HUES64 (cell line): ENCODE measurements at regions not wholly inside any gene's neighbourhood (a gene's known extent, or its start where the extent isn't known, plus 50 kb on each side); places are given as distances from the start of the nearest gene placed in this dataset.

Experiments
- H3K27ac ChIP-seq: 2 replicates; pipeline ENCODE4 v1.7.0; 2013; ENCODE audit warnings: low read depth, low read length, inconsistent platforms
- H3K27me3 ChIP-seq: 2 replicates; pipeline ENCODE4 v1.6.1; 2013; ENCODE audit warnings: mild to moderate bottlenecking, low read length; ENCODE audit not compliant: insufficient read depth
- H3K36me3 ChIP-seq: 2 replicates; pipeline ENCODE4 v1.6.1; 2013; ENCODE audit warnings: mild to moderate bottlenecking, low read length; ENCODE audit not compliant: insufficient read depth
- H3K4me1 ChIP-seq: 2 replicates; pipeline ENCODE4 v1.6.1; 2013; ENCODE audit warnings: mild to moderate bottlenecking, low read length, moderate library complexity; ENCODE audit not compliant: insufficient read depth
- H3K4me3 ChIP-seq: 2 replicates; pipeline ENCODE4 v1.5.1; 2013; ENCODE audit warnings: mild to moderate bottlenecking, low read length, moderate library complexity
- H3K9ac ChIP-seq: 2 replicates; pipeline ENCODE4 v1.6.1; 2013; ENCODE audit warnings: mild to moderate bottlenecking, low read depth, low read length
- H3K9me3 ChIP-seq: 2 replicates; pipeline ENCODE4 v1.6.1; 2013; ENCODE audit warnings: low read depth, low read length; ENCODE audit not compliant: insufficient read depth
- WGBS: fragments of 150-250, 120-280 bp; methylation state at CpG from one replicate; pipeline ENCODE4 v1.1.7; 2013; ENCODE audit warnings: missing lambda C conversion rate; 5-methylcytosine and 5-hydroxymethylcytosine counted together

- Histone ChIP-seq H3K9me3 (no peaks in the 10 kb centered on the region), H3K36me3 (no peaks in the 10 kb centered on the region), H3K27ac (no peak overlapping the region), H3K9ac (no peak overlapping the region), H3K27me3 (no peaks in the 10 kb centered on the region), H3K4me3 (no peak overlapping the region), H3K4me1 (no peaks in the 10 kb centered on the region)
- 94% methylated on average over 2 of the region's 2 CpGs for WGBS
These were observed 253.7 kb downstream of the SNAPC1 start for GRCh38 chr14:62015945-62016344.

GRCh38 chr14:62017651-62018230, 255.5 kb downstream of the SNAPC1 start:
- Histone ChIP-seq H3K27ac (no peak overlapping the region), H3K36me3 (no peaks in the 10 kb centered on the region), H3K4me1 (no peaks in the 10 kb centered on the region), H3K4me3 (no peak overlapping the region), H3K9me3 (no peaks in the 10 kb centered on the region), H3K27me3 (no peaks in the 10 kb centered on the region), H3K9ac (no peak overlapping the region)
- 87% methylated on average over 7 of the region's 7 CpGs for WGBS

GRCh38 chr14:62018606-62019005, 256.4 kb downstream of the SNAPC1 start:
- Histone ChIP-seq H3K4me1 (no peaks in the 10 kb centered on the region), H3K27ac (no peak overlapping the region), H3K4me3 (no peak overlapping the region), H3K36me3 (no peaks in the 10 kb centered on the region), H3K27me3 (no peaks in the 10 kb centered on the region), H3K9me3 (no peaks in the 10 kb centered on the region), H3K9ac (no peak overlapping the region)
- 91% methylated on average over 5 of the region's 5 CpGs for WGBS

- WGBS, result 78% methylated on average over 2 of the region's 2 CpGs
- Histone ChIP-seq H3K27me3 (no peaks in the 10 kb centered on the region), H3K27ac (no peak overlapping the region), H3K9ac (no peak overlapping the region), H3K4me1 (no peaks in the 10 kb centered on the region), H3K9me3 (no peaks in the 10 kb centered on the region), H3K36me3 (no peaks in the 10 kb centered on the region), H3K4me3 (no peak overlapping the region)
These were observed 265.7 kb downstream of the SNAPC1 start for GRCh38 chr14:62027958-62028357.

GRCh38 chr14:62029569-62029924, 267.3 kb downstream of the SNAPC1 start:
- H3K4me1 ChIP-seq, result no peaks in the 10 kb centered on the region
- H3K9me3 ChIP-seq, result no peaks in the 10 kb centered on the region
- no peak overlapping the region for H3K4me3 ChIP-seq
- H3K27me3 ChIP-seq, result no peaks in the 10 kb centered on the region
- H3K27ac ChIP-seq, result no peak overlapping the region
- H3K9ac ChIP-seq, result no peak overlapping the region
- H3K36me3 ChIP-seq, result no peaks in the 10 kb centered on the region
- 94% methylated on average over 2 of the region's 2 CpGs for WGBS

- no peaks in the 10 kb centered on the region for H3K9me3 ChIP-seq
- no peak overlapping the region for H3K9ac ChIP-seq
- 96% methylated on average over 3 of the region's 3 CpGs for WGBS
- no peaks in the 10 kb centered on the region for H3K36me3 ChIP-seq
- no peak overlapping the region for H3K27ac ChIP-seq
- no peaks in the 10 kb centered on the region for H3K4me1 ChIP-seq
- no peak overlapping the region for H3K4me3 ChIP-seq
- no peaks in the 10 kb centered on the region for H3K27me3 ChIP-seq
These were observed 268.2 kb downstream of the SNAPC1 start for GRCh38 chr14:62030387-62030786.

- WGBS, result 91% methylated on average over 3 of the region's 3 CpGs
- no peak overlapping the region for H3K9ac ChIP-seq
- H3K36me3 ChIP-seq, result no peaks in the 10 kb centered on the region
- H3K4me3 ChIP-seq, result no peak overlapping the region
- H3K27me3 ChIP-seq, result no peaks in the 10 kb centered on the region
- H3K27ac ChIP-seq, result no peak overlapping the region
- no peaks in the 10 kb centered on the region for H3K4me1 ChIP-seq
- no peaks in the 10 kb centered on the region for H3K9me3 ChIP-seq
These were observed 269.3 kb downstream of the SNAPC1 start for GRCh38 chr14:62031504-62031903.

- H3K9ac ChIP-seq, result no peak overlapping the region
- H3K4me1 ChIP-seq, result no peaks in the 10 kb centered on the region
- H3K4me3 ChIP-seq, result no peak overlapping the region
- H3K9me3 ChIP-seq, result peaks cover 7% of the 10 kb centered on the region
- no peak overlapping the region for H3K27ac ChIP-seq
- no peaks in the 10 kb centered on the region for H3K27me3 ChIP-seq
- WGBS, result 89% methylated on average over 3 of the region's 3 CpGs
- no peaks in the 10 kb centered on the region for H3K36me3 ChIP-seq
These were observed 291.0 kb downstream of the SNAPC1 start for GRCh38 chr14:62053188-62053587.

- Histone ChIP-seq H3K27me3 (no peaks in the 10 kb centered on the region), H3K36me3 (no peaks in the 10 kb centered on the region), H3K9me3 (peaks cover under 1% of the 10 kb centered on the region), H3K4me1 (no peaks in the 10 kb centered on the region), H3K9ac (no peak overlapping the region), H3K27ac (no peak overlapping the region), H3K4me3 (no peak overlapping the region)
- WGBS, result 96% methylated on average over 27 of the region's 27 CpGs
These were observed 294.6 kb downstream of the SNAPC1 start for GRCh38 chr14:62056789-62057188.

- WGBS, result 95% methylated on average over 2 of the region's 5 CpGs
- H3K27me3 ChIP-seq, result no peaks in the 10 kb centered on the region
These were observed 300.4 kb downstream of the SNAPC1 start for GRCh38 chr14:62062645-62063044.

GRCh38 chr14:62064751-62065323, 302.6 kb downstream of the SNAPC1 start:
- 82% methylated on average over 3 of the region's 3 CpGs for WGBS
- Histone ChIP-seq H3K27ac (no peak overlapping the region), H3K9ac (no peak overlapping the region), H3K4me1 (no peaks in the 10 kb centered on the region), H3K27me3 (no peaks in the 10 kb centered on the region), H3K4me3 (no peak overlapping the region), H3K9me3 (no peaks in the 10 kb centered on the region), H3K36me3 (no peaks in the 10 kb centered on the region)

More at GRCh38 chr14:62062645-62063044, 300.4 kb downstream of the SNAPC1 start:
- Histone ChIP-seq H3K9me3 (no peaks in the 10 kb centered on the region), H3K36me3 (no peaks in the 10 kb centered on the region), H3K4me3 (no peak overlapping the region), H3K4me1 (no peaks in the 10 kb centered on the region), H3K27ac (no peak overlapping the region), H3K9ac (no peak overlapping the region)

GRCh38 chr14:62066304-62066703, 304.1 kb downstream of the SNAPC1 start:
- H3K27me3 ChIP-seq, result no peaks in the 10 kb centered on the region
- WGBS, result 98% methylated on average over 2 of the region's 2 CpGs
- H3K9me3 ChIP-seq, result no peaks in the 10 kb centered on the region
- no peaks in the 10 kb centered on the region for H3K36me3 ChIP-seq
- H3K27ac ChIP-seq, result no peak overlapping the region
- no peak overlapping the region for H3K4me3 ChIP-seq
- H3K9ac ChIP-seq, result no peak overlapping the region
- H3K4me1 ChIP-seq, result no peaks in the 10 kb centered on the region
